AG04450 (cell line): ENCODE measurements at regions not wholly inside any gene's neighbourhood (a gene's known extent, or its start where the extent isn't known, plus 50 kb on each side); places are given as distances from the start of the nearest gene placed in this dataset.
"Not testable (repeated sequence)": the region's sequence is repeated elsewhere in the genome, so short reads cannot be mapped to it uniquely, and the experiment has no call there.

Source experiments
- CTCF ChIA-PET: fragments of 300-600, 350-600 bp; formaldehyde crosslinking; extraction: SDS; loops from one replicate; lab custom pipeline; 2022; ENCODE audit warnings: antibody characterized with exemption, inconsistent platforms; lab: Charles Lee
- POLR2A ChIA-PET: fragments of 350-600 bp; formaldehyde crosslinking; extraction: SDS; loops from one replicate; lab custom pipeline; 2021; ENCODE audit warnings: antibody characterized with exemption, inconsistent platforms; lab: Yijun Ruan, JAX
- DNase-seq: peaks from one replicate; pipeline ENCODE4 v3.0.0-alpha.2; 2011; ENCODE audit warnings: low read depth, low spot score
- H3K27ac ChIP-seq: one replicate; pipeline ENCODE4 v1.5.1; 2012; ENCODE audit warnings: low read depth, low read length, control low read depth
- H3K27me3 ChIP-seq: one replicate; pipeline ENCODE4 v1.6.0; 2012; ENCODE audit warnings: low read length; ENCODE audit not compliant: control insufficient read depth, insufficient read depth
- H3K4me3 ChIP-seq: 2 replicates; pipeline ENCODE4 v1.5.1; 2011; ENCODE audit warnings: mild to moderate bottlenecking, low read depth, low read length, control low read depth
- H3K9me3 ChIP-seq: 2 replicates; pipeline ENCODE4 v1.5.1; 2012; ENCODE audit warnings: low read length; ENCODE audit not compliant: control insufficient read depth, insufficient read depth
- TF ChIP-seq, protein P1 (sequence below): IDR thresholded peaks from 2 replicates; pipeline ENCODE4 v1.5.1; 2011; ENCODE audit warnings: low read depth, low read length, control low read depth, inconsistent platforms

GRCh38 chr9:17888066-17888465 lies 309.2 kb downstream of the SH3GL2 start:
- no peak for DNase-seq
- Histone ChIP-seq H3K27ac (no peak overlapping the region), H3K27me3 (no peaks in the 10 kb centered on the region), H3K4me3 (no peak overlapping the region), H3K9me3 (no peaks in the 10 kb centered on the region)
- TF ChIP-seq, protein P1, sequence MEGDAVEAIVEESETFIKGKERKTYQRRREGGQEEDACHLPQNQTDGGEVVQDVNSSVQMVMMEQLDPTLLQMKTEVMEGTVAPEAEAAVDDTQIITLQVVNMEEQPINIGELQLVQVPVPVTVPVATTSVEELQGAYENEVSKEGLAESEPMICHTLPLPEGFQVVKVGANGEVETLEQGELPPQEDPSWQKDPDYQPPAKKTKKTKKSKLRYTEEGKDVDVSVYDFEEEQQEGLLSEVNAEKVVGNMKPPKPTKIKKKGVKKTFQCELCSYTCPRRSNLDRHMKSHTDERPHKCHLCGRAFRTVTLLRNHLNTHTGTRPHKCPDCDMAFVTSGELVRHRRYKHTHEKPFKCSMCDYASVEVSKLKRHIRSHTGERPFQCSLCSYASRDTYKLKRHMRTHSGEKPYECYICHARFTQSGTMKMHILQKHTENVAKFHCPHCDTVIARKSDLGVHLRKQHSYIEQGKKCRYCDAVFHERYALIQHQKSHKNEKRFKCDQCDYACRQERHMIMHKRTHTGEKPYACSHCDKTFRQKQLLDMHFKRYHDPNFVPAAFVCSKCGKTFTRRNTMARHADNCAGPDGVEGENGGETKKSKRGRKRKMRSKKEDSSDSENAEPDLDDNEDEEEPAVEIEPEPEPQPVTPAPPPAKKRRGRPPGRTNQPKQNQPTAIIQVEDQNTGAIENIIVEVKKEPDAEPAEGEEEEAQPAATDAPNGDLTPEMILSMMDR, result no peak
- CTCF ChIA-PET, result no interaction called here
- POLR2A ChIA-PET, result no interaction called here

GRCh38 chr9:17888964-17889363 lies 310.1 kb downstream of the SH3GL2 start:
- H3K9me3 ChIP-seq, DNase-seq, CTCF ChIA-PET, H3K27ac ChIP-seq, H3K27me3 ChIP-seq, H3K4me3 ChIP-seq, POLR2A ChIA-PET: not testable (repeated sequence)

GRCh38 chr9:17894501-17895160 lies 315.8 kb downstream of the SH3GL2 start:
- TF ChIP-seq, protein P1, result no peak

DNA sequence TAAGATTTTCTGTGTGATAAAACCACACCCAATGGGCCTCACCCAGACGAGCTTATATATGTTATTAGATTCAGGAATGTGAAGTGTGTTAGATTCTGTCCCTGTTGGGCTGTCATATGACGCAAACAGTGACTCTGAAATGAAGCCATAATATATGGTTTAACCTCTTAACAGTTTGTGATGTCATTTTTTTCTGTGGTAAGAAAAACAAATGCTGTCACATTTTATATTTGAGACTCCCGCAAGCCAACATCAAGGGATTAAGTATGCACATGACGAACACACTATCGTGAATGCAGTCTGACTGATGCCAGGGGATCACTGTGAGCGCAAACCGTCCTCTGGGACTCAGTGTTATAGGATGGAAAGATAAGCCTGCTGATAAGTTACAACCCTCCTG lies 321.7 kb downstream of the SH3GL2 start:
- H3K27ac ChIP-seq, result no peak overlapping the region
- ChIA-PET CTCF (no interaction called here), POLR2A (no interaction called here)
- DNase-seq, result no peak
- TF ChIP-seq, protein P1, result no peak
- H3K4me3 ChIP-seq, result no peak overlapping the region
- no peaks in the 10 kb centered on the region for H3K9me3 ChIP-seq
- H3K27me3 ChIP-seq, result peaks cover 6% of the 10 kb centered on the region

More at GRCh38 chr9:17894501-17895160, 315.8 kb downstream of the SH3GL2 start:
- CTCF ChIA-PET, result no interaction called here
- no peak for DNase-seq
- H3K9me3 ChIP-seq, result no peaks in the 10 kb centered on the region
- H3K4me3 ChIP-seq, result no peak overlapping the region
- no peak overlapping the region for H3K27ac ChIP-seq
- POLR2A ChIA-PET, result no interaction called here
- no peaks in the 10 kb centered on the region for H3K27me3 ChIP-seq

- POLR2A ChIA-PET, result no interaction called here
- no peak overlapping the region for H3K27ac ChIP-seq
- TF ChIP-seq, protein P1, result no peak
- H3K9me3 ChIP-seq, result no peaks in the 10 kb centered on the region; the same call in 1 of the 2 replicates
- no peak overlapping the region for H3K4me3 ChIP-seq
- DNase-seq, result no peak
- peaks cover 22% of the 10 kb centered on the region for H3K27me3 ChIP-seq
- CTCF ChIA-PET, result no interaction called here
These were observed 326.5 kb downstream of the SH3GL2 start for GRCh38 chr9:17905366-17905765.
